ENCODE measurements at regions not wholly inside any gene's neighbourhood (a gene's known extent, or its start where the extent isn't known, plus 50 kb on each side); places are given as distances from the start of the nearest gene placed in this dataset.

DNA sequence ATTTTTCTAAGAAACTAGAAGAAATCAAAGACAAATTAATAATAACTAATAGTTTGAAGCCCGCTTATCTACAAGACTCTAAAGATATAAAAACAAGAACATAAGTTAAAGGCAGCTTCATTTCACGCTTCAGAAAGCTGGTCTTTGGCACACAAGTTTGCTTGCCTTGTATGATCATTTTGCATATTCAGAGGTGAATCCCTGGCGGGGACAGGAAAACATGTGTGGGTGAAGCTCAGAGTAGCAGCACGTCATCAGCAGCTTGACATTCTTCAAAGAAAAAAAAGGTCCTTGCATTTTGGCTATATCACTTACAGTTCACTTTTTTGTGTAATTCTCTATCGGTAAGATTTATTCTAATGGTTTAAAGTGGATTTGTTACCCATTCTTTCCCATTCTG lies 1911.8 kb downstream of the MRPL39 start:
- WGBS: 72% methylated on average over 5 of the region's 5 CpGs
- no peak overlapping the region for H3K9ac ChIP-seq (ENCODE audit: low read depth in 1 of 2, low read length in 2 of 2)
- no peaks in the 10 kb centered on the region for H3K4me1 ChIP-seq (ENCODE audit: control insufficient read depth in 4 of 4, insufficient read depth in 4 of 4, low read length in 3 of 4)
- no peak overlapping the region for H3K27ac ChIP-seq (ENCODE audit: low read depth in 1 of 2, low read length in 2 of 2)
- H3K36me3 ChIP-seq (ENCODE audit: control insufficient read depth in 4 of 4, insufficient read depth in 3 of 4, low read depth in 1 of 4, low read length in 3 of 4): no peaks in the 10 kb centered on the region
- TF ChIP-seq CTCF (IDR thresholded peaks at IDR 0.05; ENCODE audit: low read depth, low read length, missing input control): no peak
- TF ChIP-seq FOXA1 (IDR thresholded peaks at IDR 0.05): no peak
- peaks cover 0 to 13% (median 1%) of the 10 kb centered on the region in 4 donors for H3K9me3 ChIP-seq (ENCODE audit: control insufficient read depth in 4 of 4, low read length in 3 of 4)
- H3K4me3 ChIP-seq (ENCODE audit: low read depth in 1 of 3, low read length in 3 of 3): no peak overlapping the region
- DNase-seq (ENCODE audit: low spot score): no peak
- peaks cover 0 to 4% (median 0%) of the 10 kb centered on the region in 4 donors for H3K27me3 ChIP-seq (ENCODE audit: control insufficient read depth in 4 of 4, insufficient read depth in 4 of 4, low read length in 3 of 4)

DNA sequence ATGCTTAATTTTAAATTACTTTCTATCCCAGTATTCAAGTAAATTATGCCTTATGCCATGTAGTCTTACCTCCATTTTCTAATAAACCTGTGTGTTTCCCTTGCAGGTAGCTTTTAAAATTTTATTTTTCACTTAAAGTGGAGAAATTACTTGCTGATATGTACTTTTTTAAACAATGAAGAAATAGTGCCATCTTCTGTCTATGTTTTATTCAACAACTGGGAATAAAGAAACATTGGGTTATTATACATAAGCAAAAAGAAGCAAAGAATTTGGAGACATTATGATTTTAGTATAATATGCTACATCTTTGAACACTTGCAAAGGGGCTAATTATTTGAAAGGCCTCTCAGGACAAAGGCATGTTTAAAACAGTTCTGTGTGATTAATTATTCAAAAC lies 1912.9 kb downstream of the MRPL39 start:
- no peak overlapping the region for H3K4me3 ChIP-seq (ENCODE audit: low read depth in 1 of 3, low read length in 3 of 3)
- no peak for TF ChIP-seq ZBTB33 (IDR thresholded peaks at IDR 0.05)
- no peak for TF ChIP-seq SP1 (IDR thresholded peaks at IDR 0.05)
- no peak for TF ChIP-seq CTCF (IDR thresholded peaks at IDR 0.05; ENCODE audit: low read depth, low read length, missing input control)
- no peak for TF ChIP-seq RXRA (IDR thresholded peaks at IDR 0.05)
- TF ChIP-seq MAX (IDR thresholded peaks at IDR 0.05): no peak
- no peak for TF ChIP-seq JUND (IDR thresholded peaks at IDR 0.05)
- no peak for TF ChIP-seq HNF4G (IDR thresholded peaks at IDR 0.05)
- TF ChIP-seq, protein P1, sequence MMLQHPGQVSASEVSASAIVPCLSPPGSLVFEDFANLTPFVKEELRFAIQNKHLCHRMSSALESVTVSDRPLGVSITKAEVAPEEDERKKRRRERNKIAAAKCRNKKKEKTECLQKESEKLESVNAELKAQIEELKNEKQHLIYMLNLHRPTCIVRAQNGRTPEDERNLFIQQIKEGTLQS (IDR thresholded peaks at IDR 0.05): no peak
- H3K9ac ChIP-seq (ENCODE audit: low read depth in 1 of 2, low read length in 2 of 2): no peak overlapping the region
- DNase-seq (ENCODE audit: low spot score): no peak
- peaks cover 0 to 4% (median 0%) of the 10 kb centered on the region in 4 donors for H3K27me3 ChIP-seq (ENCODE audit: control insufficient read depth in 4 of 4, insufficient read depth in 4 of 4, low read length in 3 of 4)
- H3K27ac ChIP-seq (ENCODE audit: low read depth in 1 of 2, low read length in 2 of 2): no peak overlapping the region
- no peaks in the 10 kb centered on the region for H3K36me3 ChIP-seq (ENCODE audit: control insufficient read depth in 4 of 4, insufficient read depth in 3 of 4, low read depth in 1 of 4, low read length in 3 of 4)
- peaks cover 0 to 6% (median 0%) of the 10 kb centered on the region in 4 donors for H3K9me3 ChIP-seq (ENCODE audit: control insufficient read depth in 4 of 4, low read length in 3 of 4)
- no peaks in the 10 kb centered on the region for H3K4me1 ChIP-seq (ENCODE audit: control insufficient read depth in 4 of 4, insufficient read depth in 4 of 4, low read length in 3 of 4)

DNA sequence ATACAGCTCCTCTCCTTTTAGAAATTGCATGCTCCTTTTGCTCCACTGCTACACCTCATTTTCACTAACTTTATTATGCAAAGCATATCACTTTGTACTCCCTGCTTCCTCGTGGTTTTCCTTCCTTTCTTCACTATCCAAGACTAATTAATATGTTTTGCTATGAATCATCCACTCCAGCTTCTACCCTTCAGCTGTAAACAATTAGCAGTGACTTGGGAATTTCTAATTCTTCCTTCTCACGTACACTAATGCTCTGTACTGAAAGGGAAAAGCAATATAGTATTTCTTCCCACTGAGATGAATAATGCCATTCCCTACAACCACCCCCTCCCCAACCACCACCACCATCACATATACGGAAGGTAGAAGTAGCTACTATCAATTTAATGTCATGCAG lies 1917.0 kb downstream of the MRPL39 start:
- whole genome bisulfite sequencing: 45% methylated on average over 3 of the region's 3 CpGs
- Histone ChIP-seq H3K9ac (ENCODE audit: low read depth in 1 of 2, low read length in 2 of 2) (no peak overlapping the region), H3K4me1 (ENCODE audit: control insufficient read depth in 4 of 4, insufficient read depth in 4 of 4, low read length in 3 of 4) (no peaks in the 10 kb centered on the region), H3K27ac (ENCODE audit: low read depth in 1 of 2, low read length in 2 of 2) (no peak overlapping the region), H3K36me3 (ENCODE audit: control insufficient read depth in 4 of 4, insufficient read depth in 3 of 4, low read depth in 1 of 4, low read length in 3 of 4) (no peaks in the 10 kb centered on the region), H3K4me3 (ENCODE audit: low read depth in 1 of 3, low read length in 3 of 3) (no peak overlapping the region), H3K27me3 (ENCODE audit: control insufficient read depth in 4 of 4, insufficient read depth in 4 of 4, low read length in 3 of 4) (no peaks in the 10 kb centered on the region), H3K9me3 (ENCODE audit: control insufficient read depth in 4 of 4, low read length in 3 of 4) (no peaks in the 10 kb centered on the region)
- no peak for DNase-seq (ENCODE audit: low spot score)
- TF ChIP-seq, protein P2, sequence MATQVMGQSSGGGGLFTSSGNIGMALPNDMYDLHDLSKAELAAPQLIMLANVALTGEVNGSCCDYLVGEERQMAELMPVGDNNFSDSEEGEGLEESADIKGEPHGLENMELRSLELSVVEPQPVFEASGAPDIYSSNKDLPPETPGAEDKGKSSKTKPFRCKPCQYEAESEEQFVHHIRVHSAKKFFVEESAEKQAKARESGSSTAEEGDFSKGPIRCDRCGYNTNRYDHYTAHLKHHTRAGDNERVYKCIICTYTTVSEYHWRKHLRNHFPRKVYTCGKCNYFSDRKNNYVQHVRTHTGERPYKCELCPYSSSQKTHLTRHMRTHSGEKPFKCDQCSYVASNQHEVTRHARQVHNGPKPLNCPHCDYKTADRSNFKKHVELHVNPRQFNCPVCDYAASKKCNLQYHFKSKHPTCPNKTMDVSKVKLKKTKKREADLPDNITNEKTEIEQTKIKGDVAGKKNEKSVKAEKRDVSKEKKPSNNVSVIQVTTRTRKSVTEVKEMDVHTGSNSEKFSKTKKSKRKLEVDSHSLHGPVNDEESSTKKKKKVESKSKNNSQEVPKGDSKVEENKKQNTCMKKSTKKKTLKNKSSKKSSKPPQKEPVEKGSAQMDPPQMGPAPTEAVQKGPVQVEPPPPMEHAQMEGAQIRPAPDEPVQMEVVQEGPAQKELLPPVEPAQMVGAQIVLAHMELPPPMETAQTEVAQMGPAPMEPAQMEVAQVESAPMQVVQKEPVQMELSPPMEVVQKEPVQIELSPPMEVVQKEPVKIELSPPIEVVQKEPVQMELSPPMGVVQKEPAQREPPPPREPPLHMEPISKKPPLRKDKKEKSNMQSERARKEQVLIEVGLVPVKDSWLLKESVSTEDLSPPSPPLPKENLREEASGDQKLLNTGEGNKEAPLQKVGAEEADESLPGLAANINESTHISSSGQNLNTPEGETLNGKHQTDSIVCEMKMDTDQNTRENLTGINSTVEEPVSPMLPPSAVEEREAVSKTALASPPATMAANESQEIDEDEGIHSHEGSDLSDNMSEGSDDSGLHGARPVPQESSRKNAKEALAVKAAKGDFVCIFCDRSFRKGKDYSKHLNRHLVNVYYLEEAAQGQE (IDR thresholded peaks at IDR 0.05): no peak
- TF ChIP-seq ZBTB33 (IDR thresholded peaks at IDR 0.05): no peak
- TF ChIP-seq RAD21 (IDR thresholded peaks at IDR 0.05): no peak
- TF ChIP-seq HNF4A (conservative IDR thresholded peaks at IDR 0.05): no peak
- TF ChIP-seq CTCF (IDR thresholded peaks at IDR 0.05; ENCODE audit: low read depth, low read length, missing input control): no peak
